ENCODE measurements at regions not wholly inside any gene's neighbourhood (a gene's known extent, or its start where the extent isn't known, plus 50 kb on each side); places are given as distances from the start of the nearest gene placed in this dataset.

DNA sequence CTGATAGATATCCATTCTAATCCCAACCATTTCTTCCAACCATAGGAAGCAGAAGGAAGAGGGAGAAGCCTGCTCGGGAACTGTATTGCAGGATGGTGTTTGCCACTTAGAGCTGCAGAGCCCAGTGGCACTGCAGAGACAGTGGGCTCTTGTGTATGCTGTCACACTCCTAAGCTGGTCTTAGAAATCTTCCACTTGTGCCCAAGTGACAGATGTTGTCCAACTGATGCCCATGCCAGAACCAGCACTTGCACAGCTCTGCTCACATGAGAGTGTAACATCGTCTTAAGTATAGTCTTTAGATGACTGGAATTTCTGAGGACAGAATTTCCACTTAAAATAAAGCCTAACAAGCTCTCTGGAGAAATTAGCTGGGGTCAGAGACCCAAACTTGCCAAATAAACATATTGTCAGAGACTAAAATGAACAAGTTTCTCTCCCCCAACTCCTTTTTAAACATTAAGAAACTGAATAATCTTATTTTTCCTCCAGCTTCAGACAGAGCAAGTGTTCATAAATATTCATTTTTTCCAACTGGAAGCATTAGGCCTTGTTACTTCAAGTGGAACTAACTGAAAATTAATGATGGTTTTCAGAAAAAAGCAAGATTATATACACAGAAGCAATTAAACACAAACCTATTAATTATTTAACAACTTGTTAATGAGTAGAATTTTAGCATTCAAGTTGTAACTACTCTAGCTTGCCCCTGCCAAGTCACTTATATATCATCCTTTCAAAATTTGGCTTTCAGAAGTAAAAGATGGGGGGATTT lies 577.3 kb downstream of the AJAP1 start:
- no peak for TF ChIP-seq POLR2AphosphoS5 (IDR thresholded peaks at IDR 0.05)
- TF ChIP-seq CTCF (IDR thresholded peaks at IDR 0.05) = no peak
- no peak for TF ChIP-seq POLR2A (IDR thresholded peaks at IDR 0.05)
- Histone ChIP-seq H3K27ac (no peak overlapping the region), H3K36me3 (no peaks in the 10 kb centered on the region), H3K27me3 (peaks cover 0 to 57% of the 10 kb centered on the region in 2 donors), H3K9me3 (peaks cover 0 to 3% of the 10 kb centered on the region in 2 donors), H3K4me1 (no peaks in the 10 kb centered on the region), H3K4me3 (no peak overlapping the region)
- intact Hi-C loops (cut with DNase I; ENCODE audit: low total_unique reads) = no loop called here
- no peak for DNase-seq (ENCODE audit: low spot score in 2 of 2)

GRCh38 chr1:5227114-5227513 lies 572.7 kb downstream of the AJAP1 start:
- H3K9me3 ChIP-seq = no peaks in the 10 kb centered on the region
- no peak overlapping the region for H3K4me3 ChIP-seq
- no peak for TF ChIP-seq POLR2AphosphoS5 (IDR thresholded peaks at IDR 0.05)
- TF ChIP-seq CTCF (IDR thresholded peaks at IDR 0.05) = no peak
- no peak for TF ChIP-seq POLR2A (IDR thresholded peaks at IDR 0.05)
- DNase-seq (ENCODE audit: low spot score in 2 of 2) = no peak
- no peaks in the 10 kb centered on the region for H3K4me1 ChIP-seq
- no peak overlapping the region for H3K27ac ChIP-seq
- H3K27me3 ChIP-seq = peaks cover 0 to 48% of the 10 kb centered on the region in 2 donors
- intact Hi-C loops (cut with DNase I; ENCODE audit: low total_unique reads) = no loop called here
- no peaks in the 10 kb centered on the region for H3K36me3 ChIP-seq

DNA sequence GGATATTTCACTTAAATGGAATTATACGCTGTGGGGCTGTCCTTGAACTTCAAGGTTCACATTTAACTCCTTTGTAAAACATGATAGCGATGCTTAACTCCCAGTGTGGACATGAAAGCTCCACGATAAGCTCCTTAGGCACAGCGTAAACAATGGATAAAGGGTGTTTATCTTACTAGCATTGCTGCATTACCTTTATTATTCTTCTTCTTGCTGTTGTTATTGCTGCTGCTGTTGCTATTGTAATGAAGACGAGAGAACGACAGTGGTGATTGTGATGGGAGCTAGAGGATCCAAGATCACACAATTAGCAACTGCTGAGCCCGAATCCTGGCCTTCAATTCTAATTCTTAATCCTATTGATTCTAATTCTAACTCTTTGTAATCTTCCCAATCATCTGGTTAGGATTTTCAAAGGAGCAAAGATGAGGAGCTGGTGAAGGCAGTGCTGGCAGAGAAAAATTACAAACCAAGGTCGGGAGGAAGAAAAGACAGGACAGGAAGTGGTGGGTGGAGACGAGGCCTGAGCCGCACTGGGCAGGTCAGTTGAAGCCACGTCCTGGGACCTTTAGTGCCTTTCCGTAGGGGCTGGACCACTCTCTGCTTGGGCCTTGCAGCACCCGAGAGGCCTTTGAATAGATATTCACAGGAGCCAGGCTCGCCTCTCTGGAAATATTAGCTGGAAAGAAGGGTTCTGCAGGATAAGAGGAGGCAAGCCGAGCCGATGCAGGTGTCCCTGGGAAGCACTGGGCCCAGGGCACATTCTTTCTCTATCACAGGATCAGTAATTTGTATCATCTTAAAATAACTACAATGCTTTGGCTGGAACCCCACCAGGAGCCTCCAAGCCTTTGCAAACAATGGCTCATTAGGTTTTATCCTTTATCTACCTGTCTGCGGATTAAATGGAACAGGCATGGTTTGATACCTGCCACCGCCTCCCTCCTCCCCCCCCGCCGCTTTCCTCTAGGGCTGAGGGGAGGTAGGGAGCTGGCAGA lies 571.6 kb downstream of the AJAP1 start:
- no peaks in the 10 kb centered on the region for H3K36me3 ChIP-seq
- no peak overlapping the region for H3K4me3 ChIP-seq
- peaks cover 0 to 48% of the 10 kb centered on the region in 2 donors for H3K27me3 ChIP-seq
- no peak overlapping the region for H3K27ac ChIP-seq
- TF ChIP-seq POLR2AphosphoS5 (IDR thresholded peaks at IDR 0.05) = no peak
- no peak for TF ChIP-seq POLR2A (IDR thresholded peaks at IDR 0.05)
- no peak for TF ChIP-seq CTCF (IDR thresholded peaks at IDR 0.05)
- H3K4me1 ChIP-seq = no peaks in the 10 kb centered on the region
- intact Hi-C loops (cut with DNase I; ENCODE audit: low total_unique reads) = no loop called here
- H3K9me3 ChIP-seq = no peaks in the 10 kb centered on the region
- DNase-seq (ENCODE audit: low spot score in 2 of 2) = no peak

- TF ChIP-seq POLR2A (IDR thresholded peaks at IDR 0.05) = no peak
- no peak for TF ChIP-seq POLR2AphosphoS5 (IDR thresholded peaks at IDR 0.05)
- TF ChIP-seq CTCF (IDR thresholded peaks at IDR 0.05) = no peak
- no peak for DNase-seq (ENCODE audit: low spot score in 2 of 2)
- Histone ChIP-seq H3K9me3 (no peaks in the 10 kb centered on the region), H3K4me3 (no peak overlapping the region), H3K27me3 (peaks cover 0 to 63% of the 10 kb centered on the region in 2 donors), H3K27ac (no peak overlapping the region), H3K4me1 (no peaks in the 10 kb centered on the region), H3K36me3 (no peaks in the 10 kb centered on the region)
- intact Hi-C loops (cut with DNase I; ENCODE audit: low total_unique reads) = no loop called here
These were observed 568.8 kb downstream of the AJAP1 start for GRCh38 chr1:5223206-5223605.

GRCh38 chr1:5222626-5223025 lies 568.2 kb downstream of the AJAP1 start:
- Histone ChIP-seq H3K4me3 (no peak overlapping the region), H3K9me3 (no peaks in the 10 kb centered on the region), H3K4me1 (no peaks in the 10 kb centered on the region), H3K27me3 (peaks cover 0 to 67% of the 10 kb centered on the region in 2 donors), H3K27ac (no peak overlapping the region), H3K36me3 (no peaks in the 10 kb centered on the region)
- DNase-seq (ENCODE audit: low spot score in 2 of 2) = no peak
- TF ChIP-seq POLR2AphosphoS5 (IDR thresholded peaks at IDR 0.05) (no peak), POLR2A (IDR thresholded peaks at IDR 0.05) (no peak), CTCF (IDR thresholded peaks at IDR 0.05) (no peak)
- intact Hi-C loops (cut with DNase I; ENCODE audit: low total_unique reads) = no loop called here

Data from breast epithelium (tissue), 4 donors.